ENCODE measurements at regions not wholly inside any gene's neighbourhood (a gene's known extent, or its start where the extent isn't known, plus 50 kb on each side); places are given as distances from the start of the nearest gene placed in this dataset.

GRCh38 chr12:41943671-41944070, 201.0 kb downstream of the GXYLT1 start:
- Histone ChIP-seq H3K36me3 (ENCODE audit: insufficient read depth, low read length) (peaks cover 6% of the 10 kb centered on the region; the same call in 1 of the 2 replicates), H3K27ac (ENCODE audit: low read length) (no peak overlapping the region), H3K4me2 (ENCODE audit: low read depth, low read length, poor library complexity, severe bottlenecking) (no peak overlapping the region), H3K27me3 (ENCODE audit: low read length) (no peaks in the 10 kb centered on the region), H3K9ac (ENCODE audit: low read length) (no peak overlapping the region), H3K79me2 (ENCODE audit: low read length) (no peaks in the 10 kb centered on the region), H3K9me3 (ENCODE audit: low read length) (peaks cover 14% of the 10 kb centered on the region; the same call in 1 of the 2 replicates), H3K4me3 (ENCODE audit: low read length) (no peak overlapping the region), H3K9me2 (replicated peaks; ENCODE audit: insufficient read depth, low read length) (no peaks in the 10 kb centered on the region), H4K20me1 (ENCODE audit: insufficient read depth, low read depth, low read length) (no peaks in the 10 kb centered on the region), H2AFZ (ENCODE audit: low read length) (no peak overlapping the region), H3K4me1 (ENCODE audit: low read length) (no peaks in the 10 kb centered on the region)
- DNase-seq, result no peak

- H3K4me2 ChIP-seq (ENCODE audit: low read depth, low read length, poor library complexity, severe bottlenecking), result no peak overlapping the region
- no peak overlapping the region for H2AFZ ChIP-seq (ENCODE audit: low read length)
- no peak overlapping the region for H3K9ac ChIP-seq (ENCODE audit: low read length)
- no peaks in the 10 kb centered on the region for H3K79me2 ChIP-seq (ENCODE audit: low read length)
- H3K9me2 ChIP-seq (replicated peaks; ENCODE audit: insufficient read depth, low read length), result no peaks in the 10 kb centered on the region
- H3K27ac ChIP-seq (ENCODE audit: low read length), result no peak overlapping the region
- H3K4me1 ChIP-seq (ENCODE audit: low read length), result no peaks in the 10 kb centered on the region
- no peaks in the 10 kb centered on the region for H4K20me1 ChIP-seq (ENCODE audit: insufficient read depth, low read depth, low read length)
- no peaks in the 10 kb centered on the region for H3K27me3 ChIP-seq (ENCODE audit: low read length)
- peaks cover 14% of the 10 kb centered on the region; the same call in 1 of the 2 replicates for H3K9me3 ChIP-seq (ENCODE audit: low read length)
- peaks cover 6% of the 10 kb centered on the region; the same call in 1 of the 2 replicates for H3K36me3 ChIP-seq (ENCODE audit: insufficient read depth, low read length)
- no peak overlapping the region for H3K4me3 ChIP-seq (ENCODE audit: low read length)
- DNase-seq, result no peak
These were observed 202.3 kb downstream of the GXYLT1 start for GRCh38 chr12:41942354-41942753.

- H3K9ac ChIP-seq (ENCODE audit: low read length), result no peak overlapping the region
- no peaks in the 10 kb centered on the region for H3K79me2 ChIP-seq (ENCODE audit: low read length)
- H3K36me3 ChIP-seq (ENCODE audit: insufficient read depth, low read length), result 0 out of 2 replicates have a peak, but pooled peaks cover 3% of the 10 kb centered on the region
- H2AFZ ChIP-seq (ENCODE audit: low read length), result no peak overlapping the region
- H3K27ac ChIP-seq (ENCODE audit: low read length), result no peak overlapping the region
- peaks cover 8% of the 10 kb centered on the region; the same call in 1 of the 2 replicates for H3K9me3 ChIP-seq (ENCODE audit: low read length)
- no peak overlapping the region for H3K4me3 ChIP-seq (ENCODE audit: low read length)
- no peak for DNase-seq
- no peaks in the 10 kb centered on the region for H3K9me2 ChIP-seq (replicated peaks; ENCODE audit: insufficient read depth, low read length)
- no peaks in the 10 kb centered on the region for H3K4me1 ChIP-seq (ENCODE audit: low read length)
- H4K20me1 ChIP-seq (ENCODE audit: insufficient read depth, low read depth, low read length), result no peaks in the 10 kb centered on the region
- H3K4me2 ChIP-seq (ENCODE audit: low read depth, low read length, poor library complexity, severe bottlenecking), result no peak overlapping the region
- no peaks in the 10 kb centered on the region for H3K27me3 ChIP-seq (ENCODE audit: low read length)
These were observed 203.6 kb downstream of the GXYLT1 start for GRCh38 chr12:41941079-41941478.

GRCh38 chr12:41940571-41940970, 204.1 kb downstream of the GXYLT1 start:
- Histone ChIP-seq H3K27me3 (ENCODE audit: low read length) (no peaks in the 10 kb centered on the region), H4K20me1 (ENCODE audit: insufficient read depth, low read depth, low read length) (no peaks in the 10 kb centered on the region), H3K79me2 (ENCODE audit: low read length) (no peaks in the 10 kb centered on the region), H3K9me2 (replicated peaks; ENCODE audit: insufficient read depth, low read length) (no peaks in the 10 kb centered on the region), H3K4me2 (ENCODE audit: low read depth, low read length, poor library complexity, severe bottlenecking) (no peak overlapping the region), H3K36me3 (ENCODE audit: insufficient read depth, low read length) (0 out of 2 replicates have a peak, but pooled peaks cover 3% of the 10 kb centered on the region), H3K4me1 (ENCODE audit: low read length) (no peaks in the 10 kb centered on the region), H3K4me3 (ENCODE audit: low read length) (no peak overlapping the region), H3K27ac (ENCODE audit: low read length) (no peak overlapping the region), H3K9me3 (ENCODE audit: low read length) (peaks cover 3% of the 10 kb centered on the region; the same call in 1 of the 2 replicates), H3K9ac (ENCODE audit: low read length) (no peak overlapping the region), H2AFZ (ENCODE audit: low read length) (no peak overlapping the region)
- DNase-seq, result no peak

GRCh38 chr12:41936333-41936732, 208.3 kb downstream of the GXYLT1 start:
- no peaks in the 10 kb centered on the region for H3K9me2 ChIP-seq (replicated peaks; ENCODE audit: insufficient read depth, low read length)
- H3K4me1 ChIP-seq (ENCODE audit: low read length), result peaks cover 7% of the 10 kb centered on the region
- no peaks in the 10 kb centered on the region for H3K79me2 ChIP-seq (ENCODE audit: low read length)

GRCh38 chr12:41935911-41936310, 208.8 kb downstream of the GXYLT1 start:
- H3K9me2 ChIP-seq (replicated peaks; ENCODE audit: insufficient read depth, low read length), result no peaks in the 10 kb centered on the region
- no peaks in the 10 kb centered on the region for H4K20me1 ChIP-seq (ENCODE audit: insufficient read depth, low read depth, low read length)
- H3K4me3 ChIP-seq (ENCODE audit: low read length), result no peak overlapping the region
- H2AFZ ChIP-seq (ENCODE audit: low read length), result no peak overlapping the region
- H3K79me2 ChIP-seq (ENCODE audit: low read length), result no peaks in the 10 kb centered on the region
- peaks cover 11% of the 10 kb centered on the region for H3K4me1 ChIP-seq (ENCODE audit: low read length)
- H3K27me3 ChIP-seq (ENCODE audit: low read length), result no peaks in the 10 kb centered on the region
- no peak overlapping the region for H3K9ac ChIP-seq (ENCODE audit: low read length)
- no peaks in the 10 kb centered on the region for H3K36me3 ChIP-seq (ENCODE audit: insufficient read depth, low read length)
- no peaks in the 10 kb centered on the region for H3K9me3 ChIP-seq (ENCODE audit: low read length)
- H3K27ac ChIP-seq (ENCODE audit: low read length), result no peak overlapping the region
- DNase-seq, result no peak
- no peak overlapping the region for H3K4me2 ChIP-seq (ENCODE audit: low read depth, low read length, poor library complexity, severe bottlenecking)

More at GRCh38 chr12:41936333-41936732, 208.3 kb downstream of the GXYLT1 start:
- no peak overlapping the region for H3K4me2 ChIP-seq (ENCODE audit: low read depth, low read length, poor library complexity, severe bottlenecking)
- no peaks in the 10 kb centered on the region for H3K36me3 ChIP-seq (ENCODE audit: insufficient read depth, low read length)
- H3K27ac ChIP-seq (ENCODE audit: low read length), result no peak overlapping the region
- H3K9me3 ChIP-seq (ENCODE audit: low read length), result no peaks in the 10 kb centered on the region
- H3K27me3 ChIP-seq (ENCODE audit: low read length), result no peaks in the 10 kb centered on the region
- H4K20me1 ChIP-seq (ENCODE audit: insufficient read depth, low read depth, low read length), result no peaks in the 10 kb centered on the region
- no peak for DNase-seq
- no peak overlapping the region for H2AFZ ChIP-seq (ENCODE audit: low read length)
- H3K4me3 ChIP-seq (ENCODE audit: low read length), result no peak overlapping the region
- no peak overlapping the region for H3K9ac ChIP-seq (ENCODE audit: low read length)

- H3K9me2 ChIP-seq (replicated peaks; ENCODE audit: insufficient read depth, low read length), result no peaks in the 10 kb centered on the region
- H3K27ac ChIP-seq (ENCODE audit: low read length), result no peak overlapping the region
- no peak overlapping the region for H3K4me3 ChIP-seq (ENCODE audit: low read length)
- H2AFZ ChIP-seq (ENCODE audit: low read length), result peak overlapping the region; percentile 67; the same call in 1 of the 2 replicates
- peak overlapping the region; percentile 14 for H3K4me2 ChIP-seq (ENCODE audit: low read depth, low read length, poor library complexity, severe bottlenecking)
- H3K9ac ChIP-seq (ENCODE audit: low read length), result no peak overlapping the region
- H4K20me1 ChIP-seq (ENCODE audit: insufficient read depth, low read depth, low read length), result no peaks in the 10 kb centered on the region
- peaks cover 21% of the 10 kb centered on the region for H3K4me1 ChIP-seq (ENCODE audit: low read length)
- no peaks in the 10 kb centered on the region for H3K36me3 ChIP-seq (ENCODE audit: insufficient read depth, low read length)
- H3K79me2 ChIP-seq (ENCODE audit: low read length), result no peaks in the 10 kb centered on the region
- no peaks in the 10 kb centered on the region for H3K9me3 ChIP-seq (ENCODE audit: low read length)
- H3K27me3 ChIP-seq (ENCODE audit: low read length), result no peaks in the 10 kb centered on the region
- DNase-seq, result peak; percentile 69
These were observed 212.1 kb downstream of the GXYLT1 start for GRCh38 chr12:41932470-41932991.

- Histone ChIP-seq H3K9ac (ENCODE audit: low read length) (peak overlapping the region; percentile 11; the same call in 1 of the 2 replicates), H3K27ac (ENCODE audit: low read length) (no peak overlapping the region), H2AFZ (ENCODE audit: low read length) (peak overlapping the region; percentile 31), H3K79me2 (ENCODE audit: low read length) (no peaks in the 10 kb centered on the region), H3K4me3 (ENCODE audit: low read length) (peak overlapping the region; percentile 30; the same call in 1 of the 2 replicates), H3K9me2 (replicated peaks; ENCODE audit: insufficient read depth, low read length) (no peaks in the 10 kb centered on the region), H3K4me2 (ENCODE audit: low read depth, low read length, poor library complexity, severe bottlenecking) (peak overlapping the region; percentile 62), H4K20me1 (ENCODE audit: insufficient read depth, low read depth, low read length) (no peaks in the 10 kb centered on the region), H3K27me3 (ENCODE audit: low read length) (no peaks in the 10 kb centered on the region), H3K4me1 (ENCODE audit: low read length) (peaks cover 21% of the 10 kb centered on the region), H3K9me3 (ENCODE audit: low read length) (no peaks in the 10 kb centered on the region), H3K36me3 (ENCODE audit: insufficient read depth, low read length) (no peaks in the 10 kb centered on the region)
- DNase-seq, result no peak
These were observed 213.7 kb downstream of the GXYLT1 start for GRCh38 chr12:41930866-41931437.

Measured in Karpas-422 (cell line).